ENCODE measurements at regions not wholly inside any gene's neighbourhood (a gene's known extent, or its start where the extent isn't known, plus 50 kb on each side); places are given as distances from the start of the nearest gene placed in this dataset.

DNA sequence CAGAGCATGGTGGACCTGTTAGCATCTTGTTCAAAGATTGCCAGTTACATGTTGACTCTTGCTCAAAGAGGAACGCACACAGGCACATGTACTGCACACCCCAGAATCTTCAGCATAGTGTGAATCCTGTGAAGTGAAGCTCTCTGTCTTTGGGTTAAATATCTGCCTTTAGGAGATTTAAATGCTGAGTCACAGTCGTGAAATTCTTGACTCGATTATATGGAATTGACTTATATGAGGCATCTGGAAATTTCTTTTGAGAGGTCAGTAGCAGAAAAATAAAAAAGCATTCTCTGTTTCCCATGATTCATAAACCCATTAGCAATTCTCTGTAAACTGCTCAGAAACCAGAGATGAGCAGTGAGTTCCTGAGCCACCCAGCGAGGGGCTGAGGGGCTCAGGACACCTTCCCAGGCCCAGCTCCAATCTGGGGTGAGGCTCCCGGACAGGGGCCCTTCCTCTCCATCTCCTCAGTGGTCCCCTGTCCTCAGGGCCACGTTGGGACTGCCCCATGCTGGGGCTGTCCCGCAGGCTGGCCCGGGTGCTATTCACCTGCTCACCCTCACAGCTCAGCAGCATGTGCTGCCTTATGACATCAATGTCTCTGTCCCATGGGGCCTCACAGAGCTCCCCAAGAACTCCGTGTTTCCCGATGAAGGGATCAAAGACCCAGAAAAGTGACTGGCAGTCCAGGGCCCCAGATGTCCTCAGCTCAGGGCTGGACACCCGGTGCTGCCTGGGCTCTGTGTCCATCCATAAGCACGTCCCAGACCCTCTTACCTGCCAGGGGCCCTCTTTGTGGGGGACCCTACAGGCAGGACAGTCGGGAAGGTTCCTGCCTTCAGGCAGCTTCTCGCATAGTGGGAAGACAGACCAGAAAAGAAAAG, 50.0 kb upstream of the INSIG1 start:
- Histone ChIP-seq H3K36me3 (ENCODE audit: control insufficient read depth, insufficient read depth, low read length) (no peaks in the 10 kb centered on the region), H3K4me1 (ENCODE audit: control insufficient read depth, insufficient read depth, low read length, poor library complexity, severe bottlenecking) (no peaks in the 10 kb centered on the region), H3K27ac (ENCODE audit: low read depth, low read length, severe bottlenecking) (no peak overlapping the region), H3K9me3 (ENCODE audit: control insufficient read depth, low read length) (peaks cover 3% of the 10 kb centered on the region), H3K4me3 (ENCODE audit: extremely low read depth, insufficient read depth, low read length, poor library complexity, severe bottlenecking) (no peak overlapping the region)
- 83 to 90% methylated on average over 13 of the region's 14 CpGs for WGBS, 2 experiments (ENCODE audit: insufficient coverage in 2 of 2)
